H1 (cell line): ENCODE measurements at regions not wholly inside any gene's neighbourhood (a gene's known extent, or its start where the extent isn't known, plus 50 kb on each side); places are given as distances from the start of the nearest gene placed in this dataset.

Experiments used
- BRCA1 ChIP-seq: IDR thresholded peaks from 2 replicates; pipeline ENCODE4 v1.6.1; 2012; ENCODE audit warnings: low read depth, low read length, improper control_type of control experiment
- CTBP2 ChIP-seq: IDR thresholded peaks from 2 replicates; pipeline ENCODE4 v1.7.0; 2011; ENCODE audit warnings: borderline replicate concordance, mild to moderate bottlenecking, moderate library complexity, mixed read lengths, low read length; ENCODE audit not compliant: insufficient read depth, insufficient read length
- RAD21 ChIP-seq, 2 experiments: IDR thresholded peaks in 1 of 2; conservative IDR thresholded peaks in 1 of 2; 2 replicates each; pipeline ENCODE4 v1.6.1; 2011; ENCODE audit warnings: low read depth in 2 of 2, low read length in 2 of 2, improper control_type of control experiment in 1 of 2, inconsistent platforms in 1 of 2, mild to moderate bottlenecking in 1 of 2, moderate library complexity in 1 of 2

GRCh38 chr2:7956126-7956689 lies 725.6 kb upstream of the ID2 start (continued):
- no peak for TF ChIP-seq CTBP2
- no peak for TF ChIP-seq BRCA1
- TF ChIP-seq RAD21 (IDR thresholded peaks at IDR 0.05 in 1 of 2, conservative IDR thresholded peaks at IDR 0.05 in 1 of 2; ENCODE audit: low read depth in 2 of 2, low read length in 2 of 2) = no peak
